ENCODE measurements at regions not wholly inside any gene's neighbourhood (a gene's known extent, or its start where the extent isn't known, plus 50 kb on each side); places are given as distances from the start of the nearest gene placed in this dataset.

DNA sequence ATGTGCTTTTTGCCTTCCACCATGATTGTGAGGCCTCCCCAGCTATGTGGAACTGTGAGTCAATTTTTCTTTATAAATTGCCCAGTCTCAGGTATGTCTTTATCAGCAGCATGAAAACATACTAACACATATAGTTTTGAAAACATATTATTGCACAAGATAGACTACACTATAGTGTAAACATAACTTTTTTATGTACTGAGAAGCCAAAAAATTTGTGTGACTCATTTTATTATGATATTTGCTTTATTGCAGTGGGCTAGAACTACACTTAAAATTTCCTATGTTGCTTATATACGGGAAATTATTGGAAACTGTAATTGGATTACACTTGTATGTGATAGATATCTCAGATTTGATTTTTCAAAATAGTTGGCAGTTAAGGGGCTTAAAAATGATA lies 885.5 kb upstream of the FBXO33 start:
- intact Hi-C loops (cut with DNase I), result no loop called here
- H3K4me3 ChIP-seq, result no peak overlapping the region
- ATAC-seq (no peak), DNase-seq (no peak)
- no peaks in the 10 kb centered on the region for H3K9me3 ChIP-seq
- TF ChIP-seq CTCF (IDR thresholded peaks at IDR 0.05), result no peak
- no peaks in the 10 kb centered on the region for H3K36me3 ChIP-seq (ENCODE audit: insufficient read depth in 1 of 2, low read depth in 1 of 2)
- H3K27ac ChIP-seq, result no peak overlapping the region
- no peaks in the 10 kb centered on the region for H3K27me3 ChIP-seq (ENCODE audit: insufficient read depth in 3 of 3, low read length in 2 of 3)
- no peaks in the 10 kb centered on the region for H3K4me1 ChIP-seq
- 91 to 96% (median 94%) methylated on average over 1 of the region's 1 CpG for WGBS, 3 donors

DNA sequence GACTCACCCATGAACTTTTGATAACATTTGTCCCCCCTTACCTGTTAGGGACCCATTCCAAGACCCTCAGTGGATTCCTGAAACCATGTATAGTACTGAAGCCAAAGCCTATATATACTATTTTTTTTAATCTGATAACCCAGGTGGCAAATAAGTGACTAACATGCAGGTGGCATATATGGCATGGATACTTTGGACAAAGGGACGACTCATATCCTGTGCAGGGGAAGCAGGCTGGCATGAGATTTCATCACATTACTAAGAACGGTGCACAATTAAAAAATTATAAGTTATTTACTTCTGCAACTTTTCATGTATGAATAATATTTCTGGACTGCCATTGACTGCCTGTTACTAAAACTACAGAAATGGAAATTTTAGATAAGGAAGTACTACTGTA lies 880.1 kb upstream of the FBXO33 start:
- intact Hi-C loops (cut with DNase I), result no loop called here
- no peak overlapping the region for H3K4me3 ChIP-seq

GRCh38 chr14:40309124-40309523 lies 876.9 kb upstream of the FBXO33 start:
- H3K4me3 ChIP-seq, result no peak overlapping the region
- DNase-seq (no peak), ATAC-seq (no peak)
- no peaks in the 10 kb centered on the region for H3K27me3 ChIP-seq (ENCODE audit: insufficient read depth in 3 of 3, low read length in 2 of 3)
- intact Hi-C loops (cut with DNase I), result no loop called here
- no peaks in the 10 kb centered on the region for H3K4me1 ChIP-seq
- WGBS, 3 donors, result 42 to 61% (median 47%) methylated on average over 1 of the region's 1 CpG
- H3K9me3 ChIP-seq, result no peaks in the 10 kb centered on the region
- no peak for TF ChIP-seq CTCF (IDR thresholded peaks at IDR 0.05)
- H3K36me3 ChIP-seq (ENCODE audit: insufficient read depth in 1 of 2, low read depth in 1 of 2), result no peaks in the 10 kb centered on the region
- no peak overlapping the region for H3K27ac ChIP-seq

More for the DNA sequence above, 880.1 kb upstream of the FBXO33 start:
- no peaks in the 10 kb centered on the region for H3K36me3 ChIP-seq (ENCODE audit: insufficient read depth in 1 of 2, low read depth in 1 of 2)
- ATAC-seq (no peak), DNase-seq (no peak)
- no peaks in the 10 kb centered on the region for H3K4me1 ChIP-seq
- 65 to 79% (median 75%) methylated on average over 2 of the region's 2 CpGs for WGBS, 3 donors
- no peaks in the 10 kb centered on the region for H3K27me3 ChIP-seq (ENCODE audit: insufficient read depth in 3 of 3, low read length in 2 of 3)
- TF ChIP-seq CTCF (IDR thresholded peaks at IDR 0.05), result no peak
- no peaks in the 10 kb centered on the region for H3K9me3 ChIP-seq
- H3K27ac ChIP-seq, result no peak overlapping the region

- H3K27ac ChIP-seq, result no peak overlapping the region
- whole genome bisulfite sequencing, 3 donors, result 89 to 98% (median 91%) methylated on average over 3 of the region's 3 CpGs
- TF ChIP-seq CTCF (IDR thresholded peaks at IDR 0.05), result no peak
- no peak for ATAC-seq
- H3K9me3 ChIP-seq, result no peaks in the 10 kb centered on the region
- DNase-seq, result no peak
- H3K4me3 ChIP-seq, result no peak overlapping the region
- intact Hi-C loops (cut with DNase I), result no loop called here
- H3K36me3 ChIP-seq (ENCODE audit: insufficient read depth in 1 of 2, low read depth in 1 of 2), result no peaks in the 10 kb centered on the region
- no peaks in the 10 kb centered on the region for H3K4me1 ChIP-seq
- H3K27me3 ChIP-seq (ENCODE audit: insufficient read depth in 3 of 3, low read length in 2 of 3), result no peaks in the 10 kb centered on the region
Measured at GRCh38 chr14:40308240-40308639, 876.0 kb upstream of the FBXO33 start.

DNA sequence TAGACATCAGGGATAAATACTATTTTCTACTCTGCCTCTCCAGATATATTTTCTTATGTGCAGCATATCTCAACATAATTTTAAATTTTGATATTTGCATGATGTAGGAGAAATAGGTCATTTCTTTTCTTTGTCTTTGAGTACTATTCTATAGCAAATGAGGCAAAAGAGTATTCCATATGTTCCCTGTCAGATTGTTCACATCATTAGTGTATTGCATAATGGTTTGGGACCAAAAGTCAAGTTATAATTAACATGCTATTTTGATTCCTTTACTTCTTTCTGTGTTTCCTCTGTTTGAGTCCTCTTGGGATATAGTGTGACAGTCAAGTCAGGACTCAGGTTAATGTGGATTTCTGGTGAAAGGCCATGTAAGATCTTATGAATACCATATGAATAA lies 864.6 kb upstream of the FBXO33 start:
- no peaks in the 10 kb centered on the region for H3K27me3 ChIP-seq (ENCODE audit: insufficient read depth in 3 of 3, low read length in 2 of 3)
- no peak for TF ChIP-seq CTCF (IDR thresholded peaks at IDR 0.05)
- H3K9me3 ChIP-seq, result peaks cover 4% of the 10 kb centered on the region
- no peaks in the 10 kb centered on the region for H3K4me1 ChIP-seq
- H3K27ac ChIP-seq, result no peak overlapping the region
- DNase-seq, result no peak
- H3K36me3 ChIP-seq (ENCODE audit: insufficient read depth in 1 of 2, low read depth in 1 of 2), result no peaks in the 10 kb centered on the region
- ATAC-seq, result no peak
- no peak overlapping the region for H3K4me3 ChIP-seq
- intact Hi-C loops (cut with DNase I), result no loop called here
